Body of pancreas (tissue), 4 donors: ENCODE measurements at regions not wholly inside any gene's neighbourhood (a gene's known extent, or its start where the extent isn't known, plus 50 kb on each side); places are given as distances from the start of the nearest gene placed in this dataset.
"Not testable (repeated sequence)": the region's sequence is repeated elsewhere in the genome, so short reads cannot be mapped to it uniquely, and the experiment has no call there.

ENCODE experiments used
- ATAC-seq: fragments of 150-250 bp; one replicate; pipeline ENCODE4 v1.9.1; 2016
- DNase-seq, 4 donors: peaks; one replicate each; pipeline ENCODE4 v3.0.0-alpha.2; 2019
- H3K27ac ChIP-seq, 4 donors: fragments of 200-600 bp; sonication (generic); 1 replicate in 3 of 4; 2 replicates in 1 of 4; pipeline versions ENCODE4 v1.5.1 to v1.6.1; 2016 to 2019; ENCODE audit warnings: mild to moderate bottlenecking in 1 of 4, mixed read lengths in 1 of 4, moderate library complexity in 1 of 4
- H3K27me3 ChIP-seq, 2 donors: fragments of 200-600 bp; sonication (generic); one replicate each; pipeline ENCODE4 v1.6.0; 2016; ENCODE audit warnings: mild to moderate bottlenecking in 1 of 2
- H3K36me3 ChIP-seq, 2 donors: fragments of 200-600 bp; sonication (generic); replicated peaks in 1 of 2; 2 replicates each; pipeline ENCODE4 v1.5.1; 2016; ENCODE audit warnings: low read depth in 2 of 2; ENCODE audit not compliant: insufficient read depth in 1 of 2
- H3K4me1 ChIP-seq: fragments of 200-600 bp; sonication (generic); one replicate; pipeline ENCODE4 v1.6.0; 2016
- H3K4me3 ChIP-seq, 2 donors: fragments of 200-600 bp; sonication (generic); 1 replicate in 1 of 2; 2 replicates in 1 of 2; pipeline ENCODE4 v1.5.1; 2016 to 2019
- H3K9me3 ChIP-seq, 3 donors: fragments of 200-600 bp; sonication (generic); 1 replicate in 2 of 3; 2 replicates in 1 of 3; pipeline ENCODE4 v1.5.1; 2016
- CTCF ChIP-seq, 7 experiments: fragments of 450-650 bp in 4 of 7; fragments of 200-600 bp in 3 of 7; sonication (generic) in 3 of 7; IDR thresholded peaks; one replicate each; pipeline ENCODE4 v1.5.1; 2016 to 2019; ENCODE audit warnings: antibody characterized with exemption in 7 of 7
- POLR2A ChIP-seq, 3 donors: fragments of 450-650 bp; IDR thresholded peaks; one replicate each; pipeline ENCODE4 v1.6.1; 2016; ENCODE audit warnings: antibody characterized with exemption in 3 of 3, mild to moderate bottlenecking in 2 of 3
- WGBS, 2 donors: methylation state at CpG; one replicate each; pipeline ENCODE4 v1.1.5; 2017; 5-methylcytosine and 5-hydroxymethylcytosine counted together
- intact Hi-C: fragments of 100-400 bp; cut with DNase I; formaldehyde crosslinking; loops from one replicate; pipeline ENCODE4 v1.15.1; 2023

DNA sequence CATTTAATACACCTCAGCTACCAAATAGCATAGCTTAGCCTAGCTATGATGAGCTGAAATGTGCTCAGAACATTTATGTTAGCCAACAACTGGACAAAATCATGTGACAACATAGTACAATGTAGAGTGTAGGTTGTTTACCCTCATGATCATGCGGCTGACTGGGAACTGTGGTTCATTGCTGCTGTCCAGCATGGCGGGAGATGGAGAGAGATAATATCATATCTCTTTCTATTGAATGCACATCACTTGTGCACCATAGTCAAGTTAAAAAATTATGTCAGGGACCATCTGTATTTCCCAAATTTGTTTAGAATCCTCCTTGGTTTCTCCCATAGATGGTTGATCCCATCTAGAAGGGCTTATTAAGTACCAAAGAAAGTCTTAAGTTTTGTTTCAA is 151.1 kb upstream of the ELL2 start:
- Histone ChIP-seq H3K4me1 (peaks cover 77% of the 10 kb centered on the region), H3K36me3 (no peaks in the 10 kb centered on the region), H3K9me3 (no peaks in the 10 kb centered on the region), H3K27me3 (no peaks in the 10 kb centered on the region), H3K27ac (peak overlapping the region; percentile 49 to 78 (median 61)), H3K4me3 (no peak overlapping the region)
- ATAC-seq = no peak
- WGBS, 2 donors = 59 to 63% methylated on average over 2 of the region's 2 CpGs
- intact Hi-C loops = no loop called here
- no peak for DNase-seq
- TF ChIP-seq POLR2A (IDR thresholded peaks at IDR 0.05) = no peak
- TF ChIP-seq CTCF (IDR thresholded peaks at IDR 0.05) = no peak

GRCh38 chr5:96112123-96112670 is 150.5 kb upstream of the ELL2 start:
- ATAC-seq = no peak
- intact Hi-C loops = no loop called here
- DNase-seq = no peak
- TF ChIP-seq CTCF (IDR thresholded peaks at IDR 0.05) (no peak), POLR2A (IDR thresholded peaks at IDR 0.05) (no peak)
- Histone ChIP-seq H3K4me1 (peaks cover 72% of the 10 kb centered on the region), H3K9me3 (no peaks in the 10 kb centered on the region), H3K27ac (peak overlapping the region in 2 of 4 donors; percentile 68 to 78), H3K36me3 (no peaks in the 10 kb centered on the region), H3K4me3 (no peak overlapping the region), H3K27me3 (no peaks in the 10 kb centered on the region)
- 80 to 84% methylated on average over 1 of the region's 1 CpG for WGBS, 2 donors

DNA sequence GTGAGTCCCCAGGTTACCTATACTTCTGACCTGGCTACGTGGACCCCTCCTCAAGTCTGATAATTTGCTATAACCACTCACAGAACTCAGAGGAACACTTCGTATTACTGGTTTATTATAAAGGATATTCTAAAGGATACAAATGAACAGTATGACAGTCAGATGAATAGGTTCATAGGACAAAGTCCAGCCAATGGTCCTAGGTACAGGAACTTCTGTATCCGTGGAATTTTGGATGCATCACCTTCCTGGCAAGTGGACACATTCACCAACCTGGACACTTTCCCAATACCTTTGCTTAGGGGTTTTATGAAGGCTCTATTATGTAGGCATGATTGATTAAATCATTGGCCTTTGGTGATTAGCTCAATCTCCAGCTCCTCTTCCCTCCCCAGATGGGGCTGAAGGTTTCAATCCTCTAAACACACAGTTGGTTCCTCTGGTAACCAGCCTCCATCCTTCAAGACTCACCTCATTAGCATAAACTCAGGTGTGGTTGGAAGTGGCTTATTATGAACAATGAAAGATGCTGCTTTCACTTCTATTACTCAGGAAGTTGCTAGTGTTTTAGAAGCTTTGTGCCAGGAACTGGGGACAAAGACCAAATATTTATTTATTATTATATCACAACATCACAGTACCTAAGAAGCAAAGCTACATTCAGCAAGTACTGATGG is 149.6 kb upstream of the ELL2 start:
- no peaks in the 10 kb centered on the region for H3K36me3 ChIP-seq

DNA sequence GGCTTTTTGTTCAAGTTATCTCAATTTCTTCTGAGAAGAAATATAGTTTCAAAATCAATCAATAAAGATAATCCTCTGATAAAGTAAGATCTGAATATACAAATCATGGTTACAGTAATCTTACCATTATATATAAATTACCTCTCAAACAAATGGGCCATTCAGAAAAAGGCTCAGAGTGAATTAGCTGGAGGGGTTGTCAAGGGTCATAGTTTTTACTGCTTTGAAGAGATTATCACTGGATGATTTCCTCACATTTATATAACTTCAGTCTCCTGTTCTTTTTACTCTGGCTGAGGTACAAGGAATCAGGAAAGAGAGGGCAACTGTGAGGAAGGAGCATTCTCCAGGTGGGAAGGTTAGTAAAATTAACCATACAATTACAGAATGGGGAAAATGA is 148.6 kb upstream of the ELL2 start:
- H3K27me3 ChIP-seq = no peaks in the 10 kb centered on the region
- no peak overlapping the region for H3K4me3 ChIP-seq
- no peaks in the 10 kb centered on the region for H3K9me3 ChIP-seq
- ATAC-seq (no peak), DNase-seq (no peak)
- H3K36me3 ChIP-seq = no peaks in the 10 kb centered on the region
- peaks cover 56% of the 10 kb centered on the region for H3K4me1 ChIP-seq
- peak overlapping the region in 1 of 4 donors; percentile 2 for H3K27ac ChIP-seq
- no peak for TF ChIP-seq POLR2A (IDR thresholded peaks at IDR 0.05)
- TF ChIP-seq CTCF (IDR thresholded peaks at IDR 0.05) = no peak
- intact Hi-C loops = no loop called here

More for the DNA sequence above, 149.6 kb upstream of the ELL2 start:
- no peak overlapping the region for H3K4me3 ChIP-seq
- ATAC-seq = no peak
- H3K27me3 ChIP-seq = no peaks in the 10 kb centered on the region
- DNase-seq = no peak
- TF ChIP-seq CTCF (IDR thresholded peaks at IDR 0.05) = no peak
- no peak for TF ChIP-seq POLR2A (IDR thresholded peaks at IDR 0.05)
- H3K9me3 ChIP-seq = no peaks in the 10 kb centered on the region
- 64 to 90% methylated on average over 3 of the region's 3 CpGs for WGBS, 2 donors
- peaks cover 62% of the 10 kb centered on the region for H3K4me1 ChIP-seq
- intact Hi-C loops = no loop called here
- no peak overlapping the region for H3K27ac ChIP-seq

DNA sequence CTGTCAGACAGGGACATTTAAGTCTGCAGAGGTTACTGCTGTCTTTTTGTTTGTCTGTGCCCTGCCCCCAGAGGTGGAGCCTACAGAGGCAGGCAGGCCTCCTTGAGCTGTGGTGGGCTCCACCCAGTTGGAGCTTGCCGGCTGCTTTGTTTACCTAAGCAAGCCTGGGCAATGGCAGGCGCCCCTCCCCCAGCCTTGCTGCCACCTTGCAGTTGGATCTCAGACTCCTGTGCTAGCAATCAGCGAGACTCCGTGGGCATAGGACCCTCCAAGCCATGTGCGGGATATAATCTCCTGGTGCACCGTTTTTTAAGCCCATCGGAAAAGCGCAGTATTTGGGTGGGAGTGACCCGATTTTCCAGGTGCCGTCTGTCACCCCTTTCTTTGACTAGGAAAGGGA is 147.0 kb upstream of the ELL2 start:
- intact Hi-C loops, H3K27me3 ChIP-seq, H3K36me3 ChIP-seq, ATAC-seq, H3K9me3 ChIP-seq, H3K27ac ChIP-seq, H3K4me3 ChIP-seq: not testable (repeated sequence)
- H3K4me1 ChIP-seq = peaks cover 39% of the 10 kb centered on the region
- WGBS, 2 donors = 72 to 88% methylated on average over 7 to 10 of the region's 10 CpGs
- DNase-seq = peak in 1 of 4 donors; percentile 49

DNA sequence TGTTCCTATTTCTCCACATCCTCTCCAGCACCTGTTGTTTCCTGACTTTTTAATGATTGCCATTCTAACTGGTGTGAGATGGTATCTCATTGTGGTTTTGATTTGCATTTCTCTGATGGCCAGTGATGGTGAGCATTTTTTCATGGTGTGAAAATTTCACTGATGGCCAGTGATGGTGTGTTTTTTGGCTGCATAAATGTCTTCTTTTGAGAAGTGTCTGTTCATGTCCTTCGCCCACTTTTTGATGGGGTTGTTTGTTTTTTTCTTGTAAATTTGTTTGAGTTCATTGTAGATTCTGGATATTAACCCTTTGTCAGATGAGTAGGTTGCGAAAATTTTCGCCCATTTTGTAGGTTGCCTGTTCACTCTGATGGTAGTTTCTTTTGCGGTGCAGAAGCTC is 142.2 kb upstream of the ELL2 start:
- DNase-seq = not testable (repeated sequence)

More for the DNA sequence above, 142.2 kb upstream of the ELL2 start:
- peaks cover 20% of the 10 kb centered on the region for H3K4me1 ChIP-seq
- ATAC-seq, H3K27ac ChIP-seq, H3K27me3 ChIP-seq, H3K9me3 ChIP-seq, intact Hi-C loops, H3K4me3 ChIP-seq, H3K36me3 ChIP-seq: not testable (repeated sequence)
- WGBS, 2 donors = 94 to 98% methylated on average over 4 of the region's 4 CpGs
